ENCODE measurements at regions not wholly inside any gene's neighbourhood (a gene's known extent, or its start where the extent isn't known, plus 50 kb on each side); places are given as distances from the start of the nearest gene placed in this dataset.

GRCh38 chr6:81262656-81263055, 489.8 kb downstream of the TENT5A start:
- H3K4me3 ChIP-seq = no peak overlapping the region
- no peaks in the 10 kb centered on the region for H3K27me3 ChIP-seq (replicated peaks in 1 of 2; ENCODE audit: control insufficient read depth in 2 of 2, insufficient read depth in 2 of 2, low read length in 1 of 2)
- no peak for TF ChIP-seq ETV6 (conservative IDR thresholded peaks at IDR 0.05 in 1 of 2, IDR thresholded peaks at IDR 0.05 in 1 of 2; ENCODE audit: borderline replicate concordance in 1 of 2, low read depth in 1 of 2)
- TF ChIP-seq NFYB (IDR thresholded peaks at IDR 0.05; ENCODE audit: insufficient read depth, low read depth, low read length) = no peak
- TF ChIP-seq PAX5 (IDR thresholded peaks at IDR 0.05; ENCODE audit: borderline replicate concordance, low read depth, low read length) = no peak
- no peak for TF ChIP-seq HSF1 (IDR thresholded peaks at IDR 0.05; ENCODE audit: low read depth, low read length)
- no peak for TF ChIP-seq E2F4 (IDR thresholded peaks at IDR 0.05; ENCODE audit: low read depth, low read length)
- TF ChIP-seq, protein P1, sequence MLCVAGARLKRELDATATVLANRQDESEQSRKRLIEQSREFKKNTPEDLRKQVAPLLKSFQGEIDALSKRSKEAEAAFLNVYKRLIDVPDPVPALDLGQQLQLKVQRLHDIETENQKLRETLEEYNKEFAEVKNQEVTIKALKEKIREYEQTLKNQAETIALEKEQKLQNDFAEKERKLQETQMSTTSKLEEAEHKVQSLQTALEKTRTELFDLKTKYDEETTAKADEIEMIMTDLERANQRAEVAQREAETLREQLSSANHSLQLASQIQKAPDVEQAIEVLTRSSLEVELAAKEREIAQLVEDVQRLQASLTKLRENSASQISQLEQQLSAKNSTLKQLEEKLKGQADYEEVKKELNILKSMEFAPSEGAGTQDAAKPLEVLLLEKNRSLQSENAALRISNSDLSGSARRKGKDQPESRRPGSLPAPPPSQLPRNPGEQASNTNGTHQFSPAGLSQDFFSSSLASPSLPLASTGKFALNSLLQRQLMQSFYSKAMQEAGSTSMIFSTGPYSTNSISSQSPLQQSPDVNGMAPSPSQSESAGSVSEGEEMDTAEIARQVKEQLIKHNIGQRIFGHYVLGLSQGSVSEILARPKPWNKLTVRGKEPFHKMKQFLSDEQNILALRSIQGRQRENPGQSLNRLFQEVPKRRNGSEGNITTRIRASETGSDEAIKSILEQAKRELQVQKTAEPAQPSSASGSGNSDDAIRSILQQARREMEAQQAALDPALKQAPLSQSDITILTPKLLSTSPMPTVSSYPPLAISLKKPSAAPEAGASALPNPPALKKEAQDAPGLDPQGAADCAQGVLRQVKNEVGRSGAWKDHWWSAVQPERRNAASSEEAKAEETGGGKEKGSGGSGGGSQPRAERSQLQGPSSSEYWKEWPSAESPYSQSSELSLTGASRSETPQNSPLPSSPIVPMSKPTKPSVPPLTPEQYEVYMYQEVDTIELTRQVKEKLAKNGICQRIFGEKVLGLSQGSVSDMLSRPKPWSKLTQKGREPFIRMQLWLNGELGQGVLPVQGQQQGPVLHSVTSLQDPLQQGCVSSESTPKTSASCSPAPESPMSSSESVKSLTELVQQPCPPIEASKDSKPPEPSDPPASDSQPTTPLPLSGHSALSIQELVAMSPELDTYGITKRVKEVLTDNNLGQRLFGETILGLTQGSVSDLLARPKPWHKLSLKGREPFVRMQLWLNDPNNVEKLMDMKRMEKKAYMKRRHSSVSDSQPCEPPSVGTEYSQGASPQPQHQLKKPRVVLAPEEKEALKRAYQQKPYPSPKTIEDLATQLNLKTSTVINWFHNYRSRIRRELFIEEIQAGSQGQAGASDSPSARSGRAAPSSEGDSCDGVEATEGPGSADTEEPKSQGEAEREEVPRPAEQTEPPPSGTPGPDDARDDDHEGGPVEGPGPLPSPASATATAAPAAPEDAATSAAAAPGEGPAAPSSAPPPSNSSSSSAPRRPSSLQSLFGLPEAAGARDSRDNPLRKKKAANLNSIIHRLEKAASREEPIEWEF (IDR thresholded peaks at IDR 0.05; ENCODE audit: insufficient replicate concordance, low read depth, low read length) = no peak
- TF ChIP-seq EED (IDR thresholded peaks at IDR 0.05; ENCODE audit: low read depth) = no peak
- no peak for TF ChIP-seq CHD1 (IDR thresholded peaks at IDR 0.05; ENCODE audit: low read depth, low read length)
- TF ChIP-seq SMC3 (IDR thresholded peaks at IDR 0.05; ENCODE audit: borderline replicate concordance, low read length) = no peak
- no peak for TF ChIP-seq TCF3 (IDR thresholded peaks at IDR 0.05; ENCODE audit: borderline replicate concordance, insufficient read depth, low read depth, low read length)
- no peak for TF ChIP-seq EGR1 (IDR thresholded peaks at IDR 0.05; ENCODE audit: borderline replicate concordance in 1 of 2, low read depth in 2 of 2, low read length in 2 of 2)
- TF ChIP-seq EP300 (IDR thresholded peaks at IDR 0.05; ENCODE audit: borderline replicate concordance in 1 of 2, control insufficient read depth in 1 of 2, low read depth in 2 of 2, low read length in 2 of 2) = no peak
- TF ChIP-seq ZZZ3 (IDR thresholded peaks at IDR 0.05; ENCODE audit: control insufficient read depth, insufficient read length, low read depth) = no peak
- intact Hi-C loops (cut with micrococcal nuclease; ENCODE audit: unreplicated experiment) = no loop called here
- in situ Hi-C loops (cut with MboI) = no loop called here
- no peaks in the 10 kb centered on the region for H4K20me1 ChIP-seq (ENCODE audit: control insufficient read depth, insufficient read depth)
- POLR2A ChIA-PET = no interaction called here
- FAIRE-seq (no peak), ATAC-seq (no peak), DNase-seq (ENCODE audit: low read depth, low spot score) (no peak)
- RAD21 ChIA-PET (ENCODE audit: unreplicated experiment) = no interaction called here
- WGBS (ENCODE audit: insufficient coverage, insufficient replicate concordance, low lambda C conversion rate, missing lambda C conversion rate) = 37% methylated on average over 8 of the region's 8 CpGs
- no peaks in the 10 kb centered on the region for H3K4me1 ChIP-seq (ENCODE audit: control insufficient read depth, insufficient read depth, low read length)
- H3K36me3 ChIP-seq (ENCODE audit: control insufficient read depth in 2 of 2, insufficient read depth in 2 of 2, low read length in 1 of 2) = no peaks in the 10 kb centered on the region
- SMC1A ChIA-PET (ENCODE audit: uncharacterized antibody, unreplicated experiment) = no interaction called here
- no TSS peak for BruUV-seq (replicated peaks)
- H3K79me2 ChIP-seq (ENCODE audit: control insufficient read depth, insufficient read depth, low read length) = no peaks in the 10 kb centered on the region
- H3K9me3 ChIP-seq (replicated peaks; ENCODE audit: control insufficient read depth, insufficient read depth, low read length) = no peaks in the 10 kb centered on the region
- no peak overlapping the region for H3K27ac ChIP-seq (ENCODE audit: control insufficient read depth, insufficient read depth)
- CTCF ChIA-PET = no interaction called here
- no peak overlapping the region for H3K9ac ChIP-seq (ENCODE audit: control insufficient read depth, insufficient read depth, low read length)
- H2AFZ ChIP-seq (ENCODE audit: control insufficient read depth, low read depth, low read length) = no peak overlapping the region
- H3K4me2 ChIP-seq (ENCODE audit: control insufficient read depth, insufficient read depth) = no peak overlapping the region
